ENCODE measurements at regions not wholly inside any gene's neighbourhood (a gene's known extent, or its start where the extent isn't known, plus 50 kb on each side); places are given as distances from the start of the nearest gene placed in this dataset.

- no peak for TF ChIP-seq CTCF (IDR thresholded peaks at IDR 0.05; ENCODE audit: insufficient read depth, low read length)
- H3K4me3 ChIP-seq (ENCODE audit: low read depth, low read length) = no peak overlapping the region
- DNase-seq (ENCODE audit: low read depth) = peak; percentile 98
These were observed 61.3 kb upstream of the METAP2 start for GRCh38 chr12:95412482-95413311.

GRCh38 chr12:95413576-95413975, 60.4 kb upstream of the METAP2 start:
- no peak overlapping the region for H3K4me3 ChIP-seq (ENCODE audit: low read depth, low read length)
- no peak for TF ChIP-seq CTCF (IDR thresholded peaks at IDR 0.05; ENCODE audit: insufficient read depth, low read length)
- DNase-seq (ENCODE audit: low read depth) = peak; percentile 48

- no peak for DNase-seq (ENCODE audit: low read depth)
- H3K4me3 ChIP-seq (ENCODE audit: low read depth, low read length) = no peak overlapping the region
- no peak for TF ChIP-seq CTCF (IDR thresholded peaks at IDR 0.05; ENCODE audit: insufficient read depth, low read length)
These were observed 58.5 kb upstream of the METAP2 start for GRCh38 chr12:95415451-95415850.

GRCh38 chr12:95416111-95416636, 57.8 kb upstream of the METAP2 start:
- no peak overlapping the region for H3K4me3 ChIP-seq (ENCODE audit: low read depth, low read length)
- TF ChIP-seq CTCF (IDR thresholded peaks at IDR 0.05; ENCODE audit: insufficient read depth, low read length) = no peak
- DNase-seq (ENCODE audit: low read depth) = no peak

- no peak overlapping the region for H3K4me3 ChIP-seq (ENCODE audit: low read depth, low read length)
- TF ChIP-seq CTCF (IDR thresholded peaks at IDR 0.05; ENCODE audit: insufficient read depth, low read length) = no peak
- DNase-seq (ENCODE audit: low read depth) = peak; percentile 33
These were observed 56.6 kb upstream of the METAP2 start for GRCh38 chr12:95417372-95417771.

- peak; percentile 14 for DNase-seq (ENCODE audit: low read depth)
- no peak for TF ChIP-seq CTCF (IDR thresholded peaks at IDR 0.05; ENCODE audit: insufficient read depth, low read length)
- no peak overlapping the region for H3K4me3 ChIP-seq (ENCODE audit: low read depth, low read length)
These were observed 55.8 kb upstream of the METAP2 start for GRCh38 chr12:95418142-95418541.

Data from fibroblast of the aortic adventitia (primary cell).